Osteoblast (primary cell): ENCODE measurements at regions not wholly inside any gene's neighbourhood (a gene's known extent, or its start where the extent isn't known, plus 50 kb on each side); places are given as distances from the start of the nearest gene placed in this dataset.

Experiments used
- DNase-seq: peaks from one replicate; pipeline ENCODE4 v3.0.0; 2011; ENCODE audit warnings: low spot score, mixed read lengths; ENCODE audit not compliant: insufficient read length; ENCODE audit errors: missing footprints
- H2AFZ ChIP-seq: 2 replicates; pipeline ENCODE4 v1.6.0; 2011; ENCODE audit warnings: mild to moderate bottlenecking, low read length
- H3K27ac ChIP-seq: 2 replicates; pipeline ENCODE4 v1.5.1; 2011; ENCODE audit warnings: mild to moderate bottlenecking, low read depth, low read length, moderate library complexity
- H3K27me3 ChIP-seq: 2 replicates; pipeline ENCODE4 v1.6.0; 2012; ENCODE audit warnings: mild to moderate bottlenecking, control low read depth, inconsistent platforms, low read length, moderate library complexity; ENCODE audit not compliant: insufficient read depth
- H3K36me3 ChIP-seq: 2 replicates; pipeline ENCODE4 v1.5.1; 2011; ENCODE audit warnings: mild to moderate bottlenecking, low read length, control low read depth, moderate library complexity; ENCODE audit not compliant: insufficient read depth
- H3K4me1 ChIP-seq: 2 replicates; pipeline ENCODE4 v1.5.1; 2011; ENCODE audit warnings: mild to moderate bottlenecking, low read length, control low read depth, moderate library complexity; ENCODE audit not compliant: insufficient read depth
- H3K4me2 ChIP-seq: 2 replicates; pipeline ENCODE4 v1.6.0; 2011; ENCODE audit warnings: mild to moderate bottlenecking, low read length; ENCODE audit not compliant: insufficient read depth
- H3K4me3 ChIP-seq: fragments of 200-600 bp; sonication (generic); 3 replicates; pipeline ENCODE4 v1.5.1; 2012; ENCODE audit warnings: mild to moderate bottlenecking, low read length, inconsistent platforms; ENCODE audit not compliant: insufficient read depth
- H3K79me2 ChIP-seq: 2 replicates; pipeline ENCODE4 v1.6.0; 2012; ENCODE audit warnings: mild to moderate bottlenecking, low read length, control low read depth, inconsistent platforms; ENCODE audit not compliant: insufficient read depth
- H3K9me3 ChIP-seq: 2 replicates; pipeline ENCODE4 v1.5.1; 2011; ENCODE audit warnings: low read depth, low read length, control low read depth
- H4K20me1 ChIP-seq: 2 replicates; pipeline ENCODE4 v1.6.0; 2012; ENCODE audit warnings: mild to moderate bottlenecking, low read length, control low read depth; ENCODE audit not compliant: insufficient read depth
- TF ChIP-seq, protein P1 (sequence below): IDR thresholded peaks from 2 replicates; pipeline ENCODE4 v1.5.1; 2011; ENCODE audit warnings: mild to moderate bottlenecking, low read depth, low read length, moderate library complexity; ENCODE audit errors: extremely low read depth

DNA sequence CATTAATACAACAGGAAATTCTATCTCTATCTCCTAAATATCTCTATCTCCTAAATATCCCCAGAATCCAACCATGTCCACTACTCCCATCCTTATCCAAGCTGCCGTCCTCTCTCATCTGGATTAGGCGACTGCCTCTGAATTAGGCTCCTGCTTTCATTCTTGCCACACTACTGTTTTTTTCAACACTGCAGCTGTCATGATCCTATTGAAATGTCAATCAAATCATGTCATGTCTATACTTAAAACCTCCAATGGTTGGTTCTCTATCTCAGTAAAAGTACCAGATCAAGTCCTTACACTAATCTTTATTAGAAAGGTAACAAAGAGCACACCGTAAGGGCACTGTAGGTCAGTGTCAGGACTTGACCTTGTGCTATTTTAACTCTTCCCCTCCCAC lies 82.0 kb upstream of the NFIA start:
- no peaks in the 10 kb centered on the region for H3K79me2 ChIP-seq
- H2AFZ ChIP-seq: no peak overlapping the region
- peaks cover 7% of the 10 kb centered on the region for H3K27me3 ChIP-seq
- no peaks in the 10 kb centered on the region for H3K9me3 ChIP-seq
- H4K20me1 ChIP-seq: no peaks in the 10 kb centered on the region
- no peaks in the 10 kb centered on the region for H3K4me1 ChIP-seq
- H3K4me3 ChIP-seq: no peak overlapping the region
- TF ChIP-seq, protein P1, sequence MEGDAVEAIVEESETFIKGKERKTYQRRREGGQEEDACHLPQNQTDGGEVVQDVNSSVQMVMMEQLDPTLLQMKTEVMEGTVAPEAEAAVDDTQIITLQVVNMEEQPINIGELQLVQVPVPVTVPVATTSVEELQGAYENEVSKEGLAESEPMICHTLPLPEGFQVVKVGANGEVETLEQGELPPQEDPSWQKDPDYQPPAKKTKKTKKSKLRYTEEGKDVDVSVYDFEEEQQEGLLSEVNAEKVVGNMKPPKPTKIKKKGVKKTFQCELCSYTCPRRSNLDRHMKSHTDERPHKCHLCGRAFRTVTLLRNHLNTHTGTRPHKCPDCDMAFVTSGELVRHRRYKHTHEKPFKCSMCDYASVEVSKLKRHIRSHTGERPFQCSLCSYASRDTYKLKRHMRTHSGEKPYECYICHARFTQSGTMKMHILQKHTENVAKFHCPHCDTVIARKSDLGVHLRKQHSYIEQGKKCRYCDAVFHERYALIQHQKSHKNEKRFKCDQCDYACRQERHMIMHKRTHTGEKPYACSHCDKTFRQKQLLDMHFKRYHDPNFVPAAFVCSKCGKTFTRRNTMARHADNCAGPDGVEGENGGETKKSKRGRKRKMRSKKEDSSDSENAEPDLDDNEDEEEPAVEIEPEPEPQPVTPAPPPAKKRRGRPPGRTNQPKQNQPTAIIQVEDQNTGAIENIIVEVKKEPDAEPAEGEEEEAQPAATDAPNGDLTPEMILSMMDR: no peak
- H3K4me2 ChIP-seq: no peak overlapping the region
- no peak overlapping the region for H3K27ac ChIP-seq
- no peaks in the 10 kb centered on the region for H3K36me3 ChIP-seq
- DNase-seq: no peak

DNA sequence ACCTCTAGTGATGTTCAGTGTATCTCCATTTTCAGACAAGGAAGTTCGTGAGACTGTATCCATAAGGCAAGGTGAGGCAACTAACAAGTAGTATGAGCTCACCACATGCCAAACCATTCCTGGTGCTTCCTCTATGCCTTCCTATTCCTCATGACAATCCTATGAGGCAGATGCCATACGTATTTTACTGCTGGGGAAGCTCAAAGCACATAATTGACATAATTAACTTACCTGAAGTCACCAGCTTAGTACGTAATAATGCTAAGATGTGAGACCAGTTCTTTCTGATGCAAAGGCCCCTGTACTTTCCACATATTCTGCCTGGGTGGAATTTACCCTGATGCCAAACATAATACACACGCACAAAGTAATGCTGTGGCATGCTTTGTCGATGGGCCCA lies 83.6 kb upstream of the NFIA start:
- Histone ChIP-seq H3K4me1 (no peaks in the 10 kb centered on the region), H3K4me3 (no peak overlapping the region)

DNA sequence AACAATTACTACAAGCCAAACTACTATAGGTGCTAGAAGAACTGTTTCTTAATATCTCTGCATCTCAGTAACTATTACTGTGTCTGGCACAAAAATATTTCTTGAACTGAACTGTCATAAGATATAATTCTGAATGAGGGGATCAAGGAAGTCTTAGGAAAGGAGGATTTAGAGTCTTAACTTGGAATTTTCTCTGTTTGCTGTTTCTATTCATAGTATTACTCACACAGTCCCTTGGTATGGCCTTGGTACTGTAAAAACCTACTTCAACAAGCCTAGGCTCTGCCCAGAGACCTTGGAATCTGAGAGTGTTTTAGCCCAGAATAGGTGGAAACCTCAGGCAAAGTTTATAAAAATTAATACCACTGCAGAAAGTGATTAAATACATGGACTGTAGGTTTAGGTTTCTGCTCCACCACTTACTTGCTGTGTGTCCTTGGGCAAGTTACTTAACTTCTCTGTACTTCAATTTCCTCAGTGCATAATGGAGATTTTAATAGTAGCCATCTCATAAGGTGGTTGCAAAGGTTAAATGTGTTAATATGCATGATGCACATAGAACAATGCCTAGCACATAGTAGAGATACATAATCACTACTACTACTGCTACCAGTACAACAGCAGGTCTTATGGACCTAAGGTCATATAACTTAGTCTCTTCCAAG lies 87.4 kb upstream of the NFIA start:
- no peaks in the 10 kb centered on the region for H3K36me3 ChIP-seq
- no peak overlapping the region for H3K4me2 ChIP-seq
- H2AFZ ChIP-seq: no peak overlapping the region
- TF ChIP-seq, protein P1: no peak
- H3K27ac ChIP-seq: no peak overlapping the region
- H3K4me3 ChIP-seq: no peak overlapping the region
- no peaks in the 10 kb centered on the region for H3K9me3 ChIP-seq
- DNase-seq: no peak
- no peaks in the 10 kb centered on the region for H4K20me1 ChIP-seq
- no peaks in the 10 kb centered on the region for H3K27me3 ChIP-seq
- H3K79me2 ChIP-seq: no peaks in the 10 kb centered on the region
- H3K4me1 ChIP-seq: peaks cover 12% of the 10 kb centered on the region

More for the DNA sequence above, 83.6 kb upstream of the NFIA start:
- Histone ChIP-seq H3K4me2 (no peak overlapping the region), H4K20me1 (no peaks in the 10 kb centered on the region), H3K36me3 (no peaks in the 10 kb centered on the region), H2AFZ (no peak overlapping the region), H3K27me3 (peaks cover 4% of the 10 kb centered on the region), H3K27ac (no peak overlapping the region), H3K79me2 (no peaks in the 10 kb centered on the region), H3K9me3 (no peaks in the 10 kb centered on the region)
- DNase-seq: no peak
- TF ChIP-seq, protein P1: no peak

DNA sequence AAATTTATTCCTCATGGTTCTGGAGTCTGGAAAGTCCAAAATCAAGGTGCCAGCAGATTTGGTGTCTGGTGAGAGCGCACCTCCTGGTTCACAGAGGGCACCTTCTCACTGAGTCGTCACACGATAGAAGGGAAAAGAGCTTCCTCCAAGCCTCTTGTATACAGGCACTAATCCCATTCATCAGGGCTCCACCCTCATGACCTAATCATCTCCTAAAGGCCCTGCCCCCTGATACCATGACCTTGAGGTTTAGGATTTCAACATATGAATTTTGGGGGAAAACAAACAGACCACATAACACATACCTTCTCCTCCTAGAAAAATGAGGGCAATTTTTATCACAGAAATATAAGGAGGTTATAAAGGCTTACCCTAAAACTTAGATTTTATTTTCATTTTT lies 88.0 kb upstream of the NFIA start:
- Histone ChIP-seq H3K4me3 (no peak overlapping the region), H3K27me3 (no peaks in the 10 kb centered on the region), H3K4me2 (no peak overlapping the region), H3K27ac (no peak overlapping the region), H3K9me3 (no peaks in the 10 kb centered on the region), H4K20me1 (no peaks in the 10 kb centered on the region), H2AFZ (no peak overlapping the region), H3K79me2 (no peaks in the 10 kb centered on the region), H3K4me1 (peaks cover 18% of the 10 kb centered on the region), H3K36me3 (no peaks in the 10 kb centered on the region)
- TF ChIP-seq, protein P1: no peak
- DNase-seq: no peak
